ENCODE measurements at regions not wholly inside any gene's neighbourhood (a gene's known extent, or its start where the extent isn't known, plus 50 kb on each side); places are given as distances from the start of the nearest gene placed in this dataset.

DNA sequence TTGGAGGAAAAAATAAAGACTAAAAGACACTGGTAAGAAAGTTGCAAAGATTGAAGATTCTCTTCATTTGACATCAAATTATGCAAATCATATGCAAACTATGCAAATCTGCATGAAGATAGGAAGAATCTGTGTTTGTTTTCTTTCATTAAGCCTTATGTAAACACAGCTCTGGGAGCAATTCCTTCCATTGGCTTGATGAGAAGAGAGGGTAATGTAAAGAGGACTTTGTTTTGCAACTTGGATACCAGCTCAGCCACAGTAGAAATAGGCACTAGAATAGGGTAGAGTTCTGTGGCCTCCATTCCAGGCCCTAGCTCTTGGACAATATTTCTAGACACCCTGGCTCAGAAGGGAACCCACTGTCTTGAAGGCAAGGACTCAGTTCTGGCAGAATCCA is 388.4 kb upstream of the RASGEF1B start:
- TF ChIP-seq, protein P1, sequence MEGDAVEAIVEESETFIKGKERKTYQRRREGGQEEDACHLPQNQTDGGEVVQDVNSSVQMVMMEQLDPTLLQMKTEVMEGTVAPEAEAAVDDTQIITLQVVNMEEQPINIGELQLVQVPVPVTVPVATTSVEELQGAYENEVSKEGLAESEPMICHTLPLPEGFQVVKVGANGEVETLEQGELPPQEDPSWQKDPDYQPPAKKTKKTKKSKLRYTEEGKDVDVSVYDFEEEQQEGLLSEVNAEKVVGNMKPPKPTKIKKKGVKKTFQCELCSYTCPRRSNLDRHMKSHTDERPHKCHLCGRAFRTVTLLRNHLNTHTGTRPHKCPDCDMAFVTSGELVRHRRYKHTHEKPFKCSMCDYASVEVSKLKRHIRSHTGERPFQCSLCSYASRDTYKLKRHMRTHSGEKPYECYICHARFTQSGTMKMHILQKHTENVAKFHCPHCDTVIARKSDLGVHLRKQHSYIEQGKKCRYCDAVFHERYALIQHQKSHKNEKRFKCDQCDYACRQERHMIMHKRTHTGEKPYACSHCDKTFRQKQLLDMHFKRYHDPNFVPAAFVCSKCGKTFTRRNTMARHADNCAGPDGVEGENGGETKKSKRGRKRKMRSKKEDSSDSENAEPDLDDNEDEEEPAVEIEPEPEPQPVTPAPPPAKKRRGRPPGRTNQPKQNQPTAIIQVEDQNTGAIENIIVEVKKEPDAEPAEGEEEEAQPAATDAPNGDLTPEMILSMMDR (IDR thresholded peaks at IDR 0.05; ENCODE audit: extremely low read depth, missing control alignments): no peak
- DNase-seq (ENCODE audit: low spot score): no peak

- TF ChIP-seq, protein P1 (IDR thresholded peaks at IDR 0.05; ENCODE audit: extremely low read depth, missing control alignments): no peak
- DNase-seq (ENCODE audit: low spot score): no peak
Measured at GRCh38 chr4:81854406-81854805, 382.7 kb upstream of the RASGEF1B start.

- TF ChIP-seq, protein P1 (IDR thresholded peaks at IDR 0.05; ENCODE audit: extremely low read depth, missing control alignments): no peak
- no peak for DNase-seq (ENCODE audit: low spot score)
Measured at GRCh38 chr4:81852031-81852715, 380.5 kb upstream of the RASGEF1B start.

- TF ChIP-seq, protein P1 (IDR thresholded peaks at IDR 0.05; ENCODE audit: extremely low read depth, missing control alignments): no peak
- DNase-seq (ENCODE audit: low spot score): no peak
Measured at GRCh38 chr4:81850701-81851100, 379.0 kb upstream of the RASGEF1B start.

DNA sequence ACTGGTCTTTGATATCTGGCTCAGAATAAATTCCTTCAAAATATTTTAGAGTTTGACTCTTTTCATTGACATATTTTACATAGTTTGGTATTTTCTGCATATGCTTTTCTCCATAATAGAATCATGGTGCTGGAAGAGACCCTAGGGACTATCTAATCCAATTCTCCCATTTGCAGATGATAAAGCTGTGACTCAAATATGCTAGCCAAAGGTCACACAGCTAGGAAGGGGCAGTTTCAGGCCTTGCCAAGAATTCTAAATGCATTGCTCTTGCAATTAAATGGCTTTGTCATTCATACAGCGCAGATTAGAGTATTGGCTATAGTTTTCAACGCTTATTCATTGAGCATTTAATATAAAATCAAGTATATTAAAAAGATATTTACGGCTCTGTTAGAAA is 374.1 kb upstream of the RASGEF1B start:
- TF ChIP-seq, protein P1 (IDR thresholded peaks at IDR 0.05; ENCODE audit: extremely low read depth, missing control alignments): no peak
- DNase-seq (ENCODE audit: low spot score): no peak

DNA sequence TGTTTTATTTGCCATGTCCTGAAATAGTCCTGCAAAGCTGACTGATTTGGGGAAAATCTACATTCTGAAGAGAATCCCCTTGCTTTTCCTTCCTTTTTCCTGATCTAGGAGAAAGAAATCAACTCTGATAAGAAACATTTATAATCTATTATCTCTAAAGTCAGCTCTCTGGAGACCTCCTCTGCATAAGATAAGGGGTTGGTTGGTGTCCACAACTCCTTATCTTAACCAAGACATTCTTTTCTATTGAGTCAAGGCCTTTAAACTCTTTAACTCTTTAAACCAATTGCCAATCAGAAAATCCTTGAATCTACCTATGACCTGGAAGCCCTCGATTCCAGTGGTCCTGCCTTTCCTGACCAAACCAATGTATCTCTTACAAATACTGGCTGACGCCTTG is 373.6 kb upstream of the RASGEF1B start:
- no peak for DNase-seq (ENCODE audit: low spot score)
- TF ChIP-seq, protein P1 (IDR thresholded peaks at IDR 0.05; ENCODE audit: extremely low read depth, missing control alignments): no peak

- peak; percentile 61 for DNase-seq (ENCODE audit: low spot score)
- TF ChIP-seq, protein P1 (IDR thresholded peaks at IDR 0.05; ENCODE audit: extremely low read depth, missing control alignments): peak; percentile 57
Measured at GRCh38 chr4:81844717-81845116, 373.0 kb upstream of the RASGEF1B start.
